AG08395 (cell line): ENCODE measurements at regions not wholly inside any gene's neighbourhood (a gene's known extent, or its start where the extent isn't known, plus 50 kb on each side); places are given as distances from the start of the nearest gene placed in this dataset.
"Not testable (repeated sequence)": the region's sequence is repeated elsewhere in the genome, so short reads cannot be mapped to it uniquely, and the experiment has no call there.

ENCODE experiments used
- DNase-seq: peaks from one replicate; pipeline ENCODE4 v3.0.0; 2012; ENCODE audit warnings: mixed read lengths, low spot score

DNA sequence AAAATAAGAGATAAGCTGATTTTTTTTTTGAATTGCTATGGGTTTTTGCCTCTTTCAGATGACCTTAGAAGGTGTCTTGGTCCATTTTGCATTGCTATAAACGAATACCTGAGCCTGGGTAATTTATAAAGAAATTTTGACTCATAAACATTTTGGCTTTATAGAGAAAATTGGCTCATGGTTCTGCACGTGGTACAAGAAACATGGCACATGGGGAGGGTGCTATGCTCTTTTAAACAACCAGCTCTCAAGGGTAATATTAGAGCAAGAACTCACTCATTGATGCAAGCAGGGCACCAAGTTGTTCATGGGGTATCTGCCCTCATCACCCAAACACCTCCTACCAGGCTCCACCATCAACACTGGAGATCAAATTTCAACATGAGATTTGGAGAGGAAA lies 408.8 kb downstream of the NUP35 start:
- no peak for DNase-seq

DNA sequence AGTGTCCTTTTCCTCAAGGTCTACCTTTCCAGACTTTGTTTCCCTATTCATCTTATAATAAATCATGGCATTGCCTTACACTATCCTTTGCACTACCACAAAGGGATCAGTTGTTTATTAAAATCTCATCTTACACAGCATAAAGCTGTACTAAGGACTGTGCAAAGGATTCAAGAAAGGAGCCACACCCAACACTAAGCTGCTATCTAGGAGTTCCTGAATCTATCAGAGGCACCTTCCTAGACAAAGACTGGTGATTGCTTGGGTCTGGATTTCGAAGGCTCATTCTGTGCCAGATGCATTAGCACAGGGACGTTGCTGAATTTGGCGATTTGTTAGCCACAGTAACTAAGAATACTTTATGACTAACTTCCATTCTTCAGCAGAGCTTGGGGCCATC lies 412.0 kb downstream of the NUP35 start:
- no peak for DNase-seq

- DNase-seq, result no peak
These were observed 412.5 kb downstream of the NUP35 start for GRCh38 chr2:183536714-183537113.

GRCh38 chr2:183541766-183542165 lies 417.5 kb downstream of the NUP35 start:
- no peak for DNase-seq

- DNase-seq, result no peak
These were observed 418.4 kb downstream of the NUP35 start for GRCh38 chr2:183542606-183543005.

- DNase-seq, result no peak
These were observed 419.0 kb downstream of the NUP35 start for GRCh38 chr2:183543222-183543621.

DNA sequence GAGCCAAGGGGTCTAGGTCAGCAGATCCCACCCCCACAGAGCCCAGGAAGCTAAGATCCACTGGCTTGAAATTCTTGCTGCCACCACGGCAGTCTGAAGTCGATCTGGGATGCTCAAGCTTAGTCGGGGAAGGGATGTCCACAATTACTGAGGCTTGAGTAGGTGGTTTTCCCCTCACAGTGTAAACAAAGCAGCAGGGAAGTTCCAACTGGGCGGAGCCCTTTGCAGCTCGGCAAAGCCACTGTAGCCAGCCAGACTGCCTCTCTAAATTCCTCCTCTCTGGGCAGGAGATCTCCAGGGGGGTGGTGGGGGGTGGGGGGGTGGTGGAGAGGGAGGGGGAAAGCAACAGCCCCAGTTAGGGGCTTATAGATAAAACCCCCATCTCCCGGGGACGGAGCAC lies 419.5 kb downstream of the NUP35 start:
- no peak for DNase-seq

GRCh38 chr2:183546560-183547350 lies 422.5 kb downstream of the NUP35 start:
- not testable (repeated sequence) for DNase-seq

GRCh38 chr2:183552716-183553115 lies 428.5 kb downstream of the NUP35 start:
- DNase-seq, result no peak

DNA sequence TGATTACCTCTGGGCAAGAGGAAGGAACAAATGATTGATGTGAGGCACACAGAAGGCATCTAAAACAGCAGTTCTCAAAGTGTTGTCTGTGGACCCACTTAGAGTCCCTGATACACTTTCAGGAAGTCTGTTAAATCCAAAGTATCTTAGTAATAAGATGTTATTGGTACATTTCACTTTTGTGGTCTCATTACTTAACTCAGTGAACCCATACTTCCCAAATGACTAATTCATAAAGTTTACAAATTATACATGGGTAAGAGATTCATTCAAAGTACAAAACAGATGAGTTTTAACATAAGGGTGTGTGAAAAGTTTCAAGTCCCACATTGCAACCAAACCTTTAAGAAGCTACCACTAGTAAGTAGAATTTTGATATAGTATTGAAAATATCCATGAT lies 440.5 kb downstream of the NUP35 start:
- DNase-seq, result no peak

- no peak for DNase-seq
These were observed 451.2 kb downstream of the NUP35 start for GRCh38 chr2:183575481-183575880.

DNA sequence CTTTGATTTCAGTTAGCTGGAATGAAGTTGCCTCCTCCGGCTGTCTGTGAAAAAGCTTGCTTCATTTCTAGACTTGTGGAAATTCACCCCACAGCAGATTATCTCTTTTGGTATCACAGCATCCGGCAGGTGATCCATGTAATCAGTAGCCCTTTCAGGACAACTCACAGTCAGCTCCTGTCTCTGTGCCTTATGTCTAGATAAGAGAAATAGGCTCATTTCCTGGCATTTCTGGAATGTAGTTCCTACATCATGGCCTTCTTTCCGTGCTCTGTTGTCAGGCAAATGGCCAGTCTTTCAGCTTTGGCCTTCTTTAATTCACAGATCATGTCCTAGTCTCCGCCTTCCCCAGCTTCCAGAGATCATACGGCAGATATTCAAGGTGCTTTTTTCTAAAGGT lies 455.4 kb downstream of the NUP35 start:
- no peak for DNase-seq

GRCh38 chr2:183592271-183592670 lies 468.0 kb downstream of the NUP35 start:
- no peak for DNase-seq

DNA sequence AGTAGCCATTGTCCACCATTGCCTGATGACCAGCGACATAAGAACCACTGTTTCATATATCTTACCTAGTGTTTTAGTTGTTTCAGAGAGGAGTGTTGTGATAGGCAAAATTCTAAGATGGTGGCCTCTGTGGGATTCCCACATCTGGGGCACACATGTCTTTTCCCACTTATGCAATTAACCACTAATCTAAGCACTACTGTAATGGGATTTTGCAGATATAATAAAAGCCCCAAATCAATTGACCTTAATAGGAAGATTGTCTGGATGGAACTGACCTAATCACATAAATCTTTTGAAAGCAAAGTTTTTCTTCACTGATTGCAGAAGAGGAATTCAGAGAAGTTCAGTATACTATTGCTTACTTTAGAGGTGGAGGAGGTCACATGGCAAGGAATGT lies 469.9 kb downstream of the NUP35 start:
- DNase-seq, result no peak

DNA sequence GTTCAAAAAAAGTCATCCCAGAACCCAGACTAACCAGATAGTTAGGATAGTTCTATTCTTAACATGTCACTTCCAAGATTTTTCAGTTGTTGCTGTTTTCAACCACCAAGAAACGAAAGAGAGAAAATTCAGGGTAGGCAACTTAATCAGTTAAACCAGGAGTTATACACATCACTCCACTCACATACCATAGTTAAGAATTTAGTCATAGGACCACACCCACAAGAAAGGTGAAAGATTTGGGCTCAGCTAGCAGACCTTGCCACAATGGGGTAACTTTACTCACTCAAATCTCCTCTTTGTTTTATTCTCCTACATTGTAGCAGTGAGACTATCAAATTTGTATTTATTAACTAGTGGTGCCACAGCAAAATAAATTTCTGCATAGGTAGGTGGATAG lies 473.6 kb downstream of the NUP35 start:
- no peak for DNase-seq

DNA sequence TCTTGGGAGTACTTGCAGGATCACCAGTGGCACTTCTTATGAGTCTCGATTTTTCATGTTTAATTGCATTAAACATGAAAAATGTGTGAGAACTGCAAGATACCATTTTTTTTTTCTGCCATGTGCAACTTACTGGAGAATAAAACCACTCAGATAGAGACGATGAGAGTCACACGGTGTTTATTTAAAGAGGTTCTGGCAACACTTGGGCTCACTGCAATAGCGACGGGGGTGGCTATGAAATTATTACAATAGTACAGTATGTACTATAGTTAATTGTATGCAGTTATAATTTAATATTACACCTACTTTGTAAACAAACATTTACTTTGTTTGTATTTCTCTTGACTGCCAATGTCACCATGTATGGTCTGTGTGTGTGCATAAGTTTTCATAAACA lies 479.8 kb downstream of the NUP35 start:
- DNase-seq, result no peak

DNA sequence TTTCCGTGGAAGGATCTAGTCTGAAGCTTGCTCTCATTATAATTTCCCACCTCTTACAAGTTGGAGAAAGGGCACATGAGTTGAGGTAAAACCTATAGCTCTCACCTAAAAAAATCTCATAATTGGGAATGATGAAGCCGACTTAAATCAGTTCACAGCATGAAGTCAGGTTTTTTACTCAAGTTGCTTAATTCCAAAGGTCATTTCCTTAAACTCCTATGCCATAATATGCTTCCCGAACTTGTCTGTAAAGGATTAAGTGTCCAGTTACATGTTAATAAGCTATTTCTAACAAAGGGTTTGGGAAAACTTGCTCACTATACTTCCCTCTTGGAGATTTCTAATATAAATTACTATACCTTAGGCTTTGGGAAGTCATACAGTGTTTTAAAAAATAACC lies 481.2 kb downstream of the NUP35 start:
- DNase-seq, result no peak

DNA sequence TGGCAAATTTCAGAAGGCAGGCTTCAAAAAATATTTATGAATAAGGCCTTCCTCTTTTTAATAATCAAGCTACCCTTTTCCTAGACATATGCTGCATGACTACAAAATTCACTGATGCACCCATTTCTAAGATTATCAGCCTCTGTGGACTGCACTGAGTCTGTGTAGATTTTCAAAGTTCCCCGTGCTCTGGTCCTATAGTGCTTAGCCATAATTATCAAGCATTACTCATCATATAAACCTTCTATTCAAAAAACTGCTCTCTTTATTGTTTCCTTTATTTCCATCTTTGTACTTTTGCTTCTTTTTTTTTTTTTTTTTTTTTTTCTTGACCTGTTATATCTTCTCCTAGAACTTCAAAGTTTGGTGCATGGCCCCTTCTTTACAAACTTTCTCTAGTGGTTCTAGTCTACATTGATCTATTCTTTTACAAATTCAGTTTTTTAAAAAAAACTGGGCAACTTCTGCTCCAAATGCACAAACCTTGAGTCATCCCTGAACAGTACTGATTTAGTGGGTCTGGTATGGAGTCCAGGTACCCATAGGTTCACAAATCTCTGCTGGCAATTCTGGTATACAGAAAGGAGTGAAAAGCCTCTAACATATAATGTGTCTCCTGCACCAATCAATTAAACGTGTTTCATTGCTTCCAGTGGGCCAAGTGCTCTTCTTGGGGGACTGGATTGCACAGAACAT lies 481.9 kb downstream of the NUP35 start:
- DNase-seq, result no peak

DNA sequence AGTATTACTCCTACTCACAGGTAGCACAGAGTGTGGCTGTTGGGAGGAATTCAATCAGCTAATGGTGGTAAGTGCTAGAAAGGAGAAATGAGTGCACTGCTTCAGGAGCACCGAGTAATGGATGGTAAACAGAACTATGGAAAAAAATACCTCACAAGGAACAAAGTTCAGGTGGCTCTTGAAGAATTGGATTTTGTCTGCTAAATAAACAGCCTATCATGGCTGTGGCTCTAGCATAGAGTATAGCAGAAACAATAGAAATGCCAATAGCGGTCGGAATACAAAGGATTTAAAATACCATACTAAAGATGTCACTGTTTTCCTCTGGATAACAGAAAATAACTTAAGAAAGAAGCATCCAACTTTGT lies 482.5 kb downstream of the NUP35 start:
- no peak for DNase-seq

DNA sequence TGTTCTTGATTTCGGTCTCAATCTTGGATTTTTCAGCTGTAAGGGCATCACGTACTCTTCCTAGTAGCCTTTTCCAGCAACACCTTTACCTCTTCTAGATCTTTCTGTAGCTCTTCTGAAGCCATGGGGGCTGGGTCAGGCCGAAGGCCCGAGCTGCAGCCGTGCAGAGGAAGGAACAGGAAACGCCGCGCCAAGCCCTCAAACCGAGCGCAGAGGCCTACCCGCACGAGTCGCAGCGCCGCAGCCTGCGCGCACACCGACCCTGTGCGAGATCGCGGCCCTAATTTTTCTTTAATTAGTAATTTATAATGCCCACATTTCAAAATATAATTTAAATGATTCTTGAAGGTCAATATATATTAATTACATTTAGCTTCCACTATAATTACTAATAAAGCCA lies 483.8 kb downstream of the NUP35 start:
- DNase-seq, result no peak

DNA sequence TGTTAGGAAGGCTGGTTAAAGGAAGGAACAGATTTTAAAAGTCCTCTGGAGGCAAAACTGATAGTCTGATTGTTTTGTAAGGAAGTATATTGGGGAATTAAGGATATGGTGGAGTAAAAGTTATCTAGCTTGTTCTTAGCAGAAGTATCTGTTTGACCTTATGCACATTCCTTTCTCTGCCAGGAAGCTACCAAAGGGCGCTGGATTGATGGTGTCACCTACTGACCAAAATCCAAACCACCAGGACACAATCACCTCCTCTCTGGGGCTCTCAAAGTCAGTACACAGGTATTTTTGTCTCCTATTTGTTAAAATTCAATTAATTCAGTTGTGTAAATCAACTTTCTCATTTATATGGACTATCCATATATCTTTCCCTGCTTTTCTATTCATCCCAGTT lies 484.5 kb downstream of the NUP35 start:
- no peak for DNase-seq

DNA sequence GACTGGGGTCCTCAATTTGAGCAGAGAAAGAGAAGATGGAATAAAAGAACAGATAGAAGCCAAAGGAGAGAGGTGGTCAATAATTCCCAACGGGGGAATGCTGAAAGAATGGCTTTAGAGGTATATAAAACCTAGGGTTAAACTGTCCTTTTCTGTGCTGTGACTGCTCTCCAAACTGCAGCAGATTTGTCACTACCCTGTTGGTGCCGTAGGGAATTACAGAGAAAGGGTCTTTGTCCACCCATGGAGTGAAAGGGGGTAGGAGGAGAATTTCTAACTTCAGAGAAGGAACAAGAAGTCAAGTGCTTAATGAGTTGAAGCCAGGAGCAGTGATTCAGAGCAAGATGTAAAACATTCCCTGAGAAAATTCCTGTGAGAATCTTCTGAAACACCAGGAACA lies 486.5 kb downstream of the NUP35 start:
- no peak for DNase-seq

DNA sequence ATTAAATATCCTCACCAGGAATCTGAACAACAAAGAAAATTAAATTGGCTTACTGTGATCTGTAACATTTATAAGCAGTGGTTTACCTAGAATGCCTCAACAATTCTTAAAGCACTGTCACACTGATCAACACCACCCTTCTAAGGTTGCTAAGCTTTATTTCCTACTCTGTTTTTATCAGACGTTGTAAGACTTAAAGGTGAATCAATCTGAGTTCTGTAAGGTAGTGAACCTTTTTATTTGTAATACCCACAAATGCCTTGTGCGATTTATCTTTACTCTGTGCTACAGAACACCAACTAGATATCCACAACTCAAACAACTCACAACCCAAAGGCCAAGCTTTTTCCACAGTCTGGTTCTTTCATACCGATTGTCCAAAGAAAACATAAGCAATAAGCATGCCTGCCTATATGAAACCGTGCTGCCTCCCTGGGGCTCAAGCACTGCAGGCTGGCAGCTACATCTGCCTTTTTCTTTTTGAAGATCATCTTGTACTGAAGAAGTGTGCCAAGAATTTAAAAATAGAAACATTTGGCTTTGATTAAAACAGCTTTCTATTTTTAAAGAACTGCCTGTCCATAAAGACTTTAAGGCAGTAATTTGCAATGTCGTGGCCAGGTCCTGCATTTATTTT lies 490.7 kb downstream of the NUP35 start:
- no peak for DNase-seq
